ENCODE measurements at regions not wholly inside any gene's neighbourhood (a gene's known extent, or its start where the extent isn't known, plus 50 kb on each side); places are given as distances from the start of the nearest gene placed in this dataset.

DNA sequence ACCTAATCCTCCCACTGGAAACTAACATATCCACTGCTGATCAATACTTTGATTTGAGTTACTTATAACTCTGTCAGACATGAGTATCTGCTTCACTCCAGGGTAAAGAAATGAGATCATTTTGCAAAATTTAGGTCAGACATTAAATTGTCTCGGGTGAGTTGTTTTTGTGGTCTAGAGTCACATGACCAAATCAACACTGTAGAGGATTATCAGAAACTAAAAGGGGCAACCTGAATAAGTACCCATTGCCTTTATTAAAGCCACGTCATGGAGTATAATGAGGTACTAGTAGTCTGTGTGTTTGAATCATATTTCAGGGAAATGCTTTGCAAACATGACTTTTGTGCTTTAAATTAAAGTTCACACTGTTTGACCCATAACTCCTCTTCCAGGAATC lies 107.7 kb upstream of the ADO start:
- peaks cover 26% of the 10 kb centered on the region for H3K9me3 Mint-ChIP-seq
- H3K27me3 Mint-ChIP-seq (ENCODE audit: insufficient read depth, low read depth, poor library complexity) = peaks cover 3% of the 10 kb centered on the region

More for the DNA sequence above, 107.7 kb upstream of the ADO start:
- H3K4me1 Mint-ChIP-seq = peaks cover 12% of the 10 kb centered on the region; the same call in 2 of the 3 replicates
- H3K36me3 ChIP-seq (ENCODE audit: insufficient read depth) = 0 out of 2 replicates have a peak, but pooled peaks cover 7% of the 10 kb centered on the region
- H2AFZ ChIP-seq = no peak overlapping the region
- H3K27ac ChIP-seq (ENCODE audit: low read depth) = no peak overlapping the region
- no peak for ATAC-seq
- H4K20me1 ChIP-seq (replicated peaks; ENCODE audit: insufficient read depth) = no peaks in the 10 kb centered on the region
- H3K4me2 ChIP-seq = no peak overlapping the region
- H3K27me3 ChIP-seq (ENCODE audit: insufficient read depth) = no peaks in the 10 kb centered on the region
- peaks cover 10% of the 10 kb centered on the region for H3K36me3 Mint-ChIP-seq (ENCODE audit: low read depth)
- H3F3A ChIP-seq (replicated peaks; ENCODE audit: low read depth) = no peaks in the 10 kb centered on the region
- H3K4me1 ChIP-seq (ENCODE audit: insufficient read depth) = peaks cover 9% of the 10 kb centered on the region
- no peak overlapping the region for H3K4me3 Mint-ChIP-seq
- no peaks in the 10 kb centered on the region for H3K79me2 ChIP-seq (replicated peaks; ENCODE audit: insufficient read depth)
- H3K4me3 ChIP-seq = no peak overlapping the region
- H3K27ac Mint-ChIP-seq = no peak overlapping the region
- DNase-seq (ENCODE audit: low spot score) = no peak
- TF ChIP-seq ZNF114 (CRISPR knock-in tag; IDR thresholded peaks at IDR 0.05) (no peak), EZH2 (IDR thresholded peaks at IDR 0.05; ENCODE audit: low read depth, unreplicated experiment) (no peak), CREB1 (CRISPR knock-in tag; IDR thresholded peaks at IDR 0.05; ENCODE audit: low read depth) (no peak), JUNB (IDR thresholded peaks at IDR 0.05; ENCODE audit: unreplicated experiment) (no peak), ZNF331 (CRISPR knock-in tag; IDR thresholded peaks at IDR 0.05; ENCODE audit: low read depth) (no peak), EZH2phosphoT487 (IDR thresholded peaks at IDR 0.05; ENCODE audit: unreplicated experiment) (no peak), POLR2AphosphoS5 (IDR thresholded peaks at IDR 0.05; ENCODE audit: low read depth) (no peak)
- TF ChIP-seq, protein P1, sequence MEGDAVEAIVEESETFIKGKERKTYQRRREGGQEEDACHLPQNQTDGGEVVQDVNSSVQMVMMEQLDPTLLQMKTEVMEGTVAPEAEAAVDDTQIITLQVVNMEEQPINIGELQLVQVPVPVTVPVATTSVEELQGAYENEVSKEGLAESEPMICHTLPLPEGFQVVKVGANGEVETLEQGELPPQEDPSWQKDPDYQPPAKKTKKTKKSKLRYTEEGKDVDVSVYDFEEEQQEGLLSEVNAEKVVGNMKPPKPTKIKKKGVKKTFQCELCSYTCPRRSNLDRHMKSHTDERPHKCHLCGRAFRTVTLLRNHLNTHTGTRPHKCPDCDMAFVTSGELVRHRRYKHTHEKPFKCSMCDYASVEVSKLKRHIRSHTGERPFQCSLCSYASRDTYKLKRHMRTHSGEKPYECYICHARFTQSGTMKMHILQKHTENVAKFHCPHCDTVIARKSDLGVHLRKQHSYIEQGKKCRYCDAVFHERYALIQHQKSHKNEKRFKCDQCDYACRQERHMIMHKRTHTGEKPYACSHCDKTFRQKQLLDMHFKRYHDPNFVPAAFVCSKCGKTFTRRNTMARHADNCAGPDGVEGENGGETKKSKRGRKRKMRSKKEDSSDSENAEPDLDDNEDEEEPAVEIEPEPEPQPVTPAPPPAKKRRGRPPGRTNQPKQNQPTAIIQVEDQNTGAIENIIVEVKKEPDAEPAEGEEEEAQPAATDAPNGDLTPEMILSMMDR (conservative IDR thresholded peaks at IDR 0.05; ENCODE audit: low read depth in 2 of 2) = no peak
- TF ChIP-seq, protein P2, sequence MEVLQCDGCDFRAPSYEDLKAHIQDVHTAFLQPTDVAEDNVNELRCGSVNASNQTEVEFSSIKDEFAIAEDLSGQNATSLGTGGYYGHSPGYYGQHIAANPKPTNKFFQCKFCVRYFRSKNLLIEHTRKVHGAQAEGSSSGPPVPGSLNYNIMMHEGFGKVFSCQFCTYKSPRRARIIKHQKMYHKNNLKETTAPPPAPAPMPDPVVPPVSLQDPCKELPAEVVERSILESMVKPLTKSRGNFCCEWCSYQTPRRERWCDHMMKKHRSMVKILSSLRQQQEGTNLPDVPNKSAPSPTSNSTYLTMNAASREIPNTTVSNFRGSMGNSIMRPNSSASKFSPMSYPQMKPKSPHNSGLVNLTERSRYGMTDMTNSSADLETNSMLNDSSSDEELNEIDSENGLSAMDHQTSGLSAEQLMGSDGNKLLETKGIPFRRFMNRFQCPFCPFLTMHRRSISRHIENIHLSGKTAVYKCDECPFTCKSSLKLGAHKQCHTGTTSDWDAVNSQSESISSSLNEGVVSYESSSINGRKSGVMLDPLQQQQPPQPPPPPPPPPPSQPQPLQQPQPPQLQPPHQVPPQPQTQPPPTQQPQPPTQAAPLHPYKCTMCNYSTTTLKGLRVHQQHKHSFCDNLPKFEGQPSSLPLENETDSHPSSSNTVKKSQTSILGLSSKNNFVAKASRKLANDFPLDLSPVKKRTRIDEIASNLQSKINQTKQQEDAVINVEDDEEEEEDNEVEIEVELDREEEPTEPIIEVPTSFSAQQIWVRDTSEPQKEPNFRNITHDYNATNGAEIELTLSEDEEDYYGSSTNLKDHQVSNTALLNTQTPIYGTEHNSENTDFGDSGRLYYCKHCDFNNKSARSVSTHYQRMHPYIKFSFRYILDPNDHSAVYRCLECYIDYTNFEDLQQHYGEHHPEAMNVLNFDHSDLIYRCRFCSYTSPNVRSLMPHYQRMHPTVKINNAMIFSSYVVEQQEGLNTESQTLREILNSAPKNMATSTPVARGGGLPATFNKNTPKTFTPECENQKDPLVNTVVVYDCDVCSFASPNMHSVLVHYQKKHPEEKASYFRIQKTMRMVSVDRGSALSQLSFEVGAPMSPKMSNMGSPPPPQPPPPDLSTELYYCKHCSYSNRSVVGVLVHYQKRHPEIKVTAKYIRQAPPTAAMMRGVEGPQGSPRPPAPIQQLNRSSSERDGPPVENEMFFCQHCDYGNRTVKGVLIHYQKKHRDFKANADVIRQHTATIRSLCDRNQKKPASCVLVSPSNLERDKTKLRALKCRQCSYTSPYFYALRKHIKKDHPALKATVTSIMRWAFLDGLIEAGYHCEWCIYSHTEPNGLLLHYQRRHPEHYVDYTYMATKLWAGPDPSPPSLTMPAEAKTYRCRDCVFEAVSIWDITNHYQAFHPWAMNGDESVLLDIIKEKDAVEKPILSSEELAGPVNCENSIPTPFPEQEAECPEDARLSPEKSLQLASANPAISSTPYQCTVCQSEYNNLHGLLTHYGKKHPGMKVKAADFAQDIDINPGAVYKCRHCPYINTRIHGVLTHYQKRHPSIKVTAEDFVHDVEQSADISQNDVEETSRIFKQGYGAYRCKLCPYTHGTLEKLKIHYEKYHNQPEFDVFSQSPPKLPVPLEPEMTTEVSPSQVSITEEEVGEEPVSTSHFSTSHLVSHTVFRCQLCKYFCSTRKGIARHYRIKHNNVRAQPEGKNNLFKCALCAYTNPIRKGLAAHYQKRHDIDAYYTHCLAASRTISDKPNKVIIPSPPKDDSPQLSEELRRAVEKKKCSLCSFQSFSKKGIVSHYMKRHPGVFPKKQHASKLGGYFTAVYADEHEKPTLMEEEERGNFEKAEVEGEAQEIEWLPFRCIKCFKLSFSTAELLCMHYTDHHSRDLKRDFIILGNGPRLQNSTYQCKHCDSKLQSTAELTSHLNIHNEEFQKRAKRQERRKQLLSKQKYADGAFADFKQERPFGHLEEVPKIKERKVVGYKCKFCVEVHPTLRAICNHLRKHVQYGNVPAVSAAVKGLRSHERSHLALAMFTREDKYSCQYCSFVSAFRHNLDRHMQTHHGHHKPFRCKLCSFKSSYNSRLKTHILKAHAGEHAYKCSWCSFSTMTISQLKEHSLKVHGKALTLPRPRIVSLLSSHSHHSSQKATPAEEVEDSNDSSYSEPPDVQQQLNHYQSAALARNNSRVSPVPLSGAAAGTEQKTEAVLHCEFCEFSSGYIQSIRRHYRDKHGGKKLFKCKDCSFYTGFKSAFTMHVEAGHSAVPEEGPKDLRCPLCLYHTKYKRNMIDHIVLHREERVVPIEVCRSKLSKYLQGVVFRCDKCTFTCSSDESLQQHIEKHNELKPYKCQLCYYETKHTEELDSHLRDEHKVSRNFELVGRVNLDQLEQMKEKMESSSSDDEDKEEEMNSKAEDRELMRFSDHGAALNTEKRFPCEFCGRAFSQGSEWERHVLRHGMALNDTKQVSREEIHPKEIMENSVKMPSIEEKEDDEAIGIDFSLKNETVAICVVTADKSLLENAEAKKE (CRISPR knock-in tag; IDR thresholded peaks at IDR 0.05) = no peak
- TF ChIP-seq, protein P3, sequence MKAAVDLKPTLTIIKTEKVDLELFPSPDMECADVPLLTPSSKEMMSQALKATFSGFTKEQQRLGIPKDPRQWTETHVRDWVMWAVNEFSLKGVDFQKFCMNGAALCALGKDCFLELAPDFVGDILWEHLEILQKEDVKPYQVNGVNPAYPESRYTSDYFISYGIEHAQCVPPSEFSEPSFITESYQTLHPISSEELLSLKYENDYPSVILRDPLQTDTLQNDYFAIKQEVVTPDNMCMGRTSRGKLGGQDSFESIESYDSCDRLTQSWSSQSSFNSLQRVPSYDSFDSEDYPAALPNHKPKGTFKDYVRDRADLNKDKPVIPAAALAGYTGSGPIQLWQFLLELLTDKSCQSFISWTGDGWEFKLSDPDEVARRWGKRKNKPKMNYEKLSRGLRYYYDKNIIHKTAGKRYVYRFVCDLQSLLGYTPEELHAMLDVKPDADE (IDR thresholded peaks at IDR 0.05) = no peak
- TF ChIP-seq, protein P4, sequence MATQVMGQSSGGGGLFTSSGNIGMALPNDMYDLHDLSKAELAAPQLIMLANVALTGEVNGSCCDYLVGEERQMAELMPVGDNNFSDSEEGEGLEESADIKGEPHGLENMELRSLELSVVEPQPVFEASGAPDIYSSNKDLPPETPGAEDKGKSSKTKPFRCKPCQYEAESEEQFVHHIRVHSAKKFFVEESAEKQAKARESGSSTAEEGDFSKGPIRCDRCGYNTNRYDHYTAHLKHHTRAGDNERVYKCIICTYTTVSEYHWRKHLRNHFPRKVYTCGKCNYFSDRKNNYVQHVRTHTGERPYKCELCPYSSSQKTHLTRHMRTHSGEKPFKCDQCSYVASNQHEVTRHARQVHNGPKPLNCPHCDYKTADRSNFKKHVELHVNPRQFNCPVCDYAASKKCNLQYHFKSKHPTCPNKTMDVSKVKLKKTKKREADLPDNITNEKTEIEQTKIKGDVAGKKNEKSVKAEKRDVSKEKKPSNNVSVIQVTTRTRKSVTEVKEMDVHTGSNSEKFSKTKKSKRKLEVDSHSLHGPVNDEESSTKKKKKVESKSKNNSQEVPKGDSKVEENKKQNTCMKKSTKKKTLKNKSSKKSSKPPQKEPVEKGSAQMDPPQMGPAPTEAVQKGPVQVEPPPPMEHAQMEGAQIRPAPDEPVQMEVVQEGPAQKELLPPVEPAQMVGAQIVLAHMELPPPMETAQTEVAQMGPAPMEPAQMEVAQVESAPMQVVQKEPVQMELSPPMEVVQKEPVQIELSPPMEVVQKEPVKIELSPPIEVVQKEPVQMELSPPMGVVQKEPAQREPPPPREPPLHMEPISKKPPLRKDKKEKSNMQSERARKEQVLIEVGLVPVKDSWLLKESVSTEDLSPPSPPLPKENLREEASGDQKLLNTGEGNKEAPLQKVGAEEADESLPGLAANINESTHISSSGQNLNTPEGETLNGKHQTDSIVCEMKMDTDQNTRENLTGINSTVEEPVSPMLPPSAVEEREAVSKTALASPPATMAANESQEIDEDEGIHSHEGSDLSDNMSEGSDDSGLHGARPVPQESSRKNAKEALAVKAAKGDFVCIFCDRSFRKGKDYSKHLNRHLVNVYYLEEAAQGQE (IDR thresholded peaks at IDR 0.05; ENCODE audit: unreplicated experiment) = no peak
- H3K9me2 ChIP-seq (ENCODE audit: insufficient read depth) = peaks cover 14% of the 10 kb centered on the region
